ENCODE measurements at regions not wholly inside any gene's neighbourhood (a gene's known extent, or its start where the extent isn't known, plus 50 kb on each side); places are given as distances from the start of the nearest gene placed in this dataset.
"Not testable (repeated sequence)": the region's sequence is repeated elsewhere in the genome, so short reads cannot be mapped to it uniquely, and the experiment has no call there.

DNA sequence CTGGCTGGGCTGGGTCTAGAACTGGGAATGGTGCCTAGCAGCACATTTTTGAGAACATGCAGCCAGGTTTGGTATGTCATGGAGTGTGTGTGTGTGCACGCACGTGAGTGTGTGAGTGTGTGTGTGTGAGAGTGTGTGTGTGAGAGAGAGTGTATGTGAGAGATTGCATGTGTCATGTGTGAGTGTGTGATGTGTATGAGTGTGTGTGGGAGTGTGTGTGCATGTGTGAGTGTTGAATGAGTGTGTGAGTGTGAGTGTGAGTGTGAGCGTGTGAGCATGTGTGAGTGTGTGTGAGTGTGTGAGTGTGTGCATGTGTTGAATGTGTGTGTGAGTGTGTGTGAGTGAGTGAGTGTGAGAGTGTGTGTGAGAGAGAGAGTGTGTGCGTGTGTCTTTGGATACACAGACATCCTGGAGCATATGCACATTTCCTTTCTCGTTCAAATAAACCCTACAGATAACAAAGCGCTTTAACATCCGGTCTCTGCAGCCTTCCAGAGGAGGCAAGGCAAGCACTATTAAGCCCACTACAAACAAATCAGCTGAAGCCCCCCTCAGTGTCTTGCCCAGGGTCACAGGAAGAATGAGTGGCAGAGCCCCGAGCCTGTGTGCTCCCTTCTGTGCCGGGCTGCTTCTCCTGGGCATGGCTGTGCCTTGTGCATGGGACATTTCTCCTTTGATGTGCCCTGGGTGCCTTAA lies 108.7 kb upstream of the ETV6 start:
- H3K4me1 Mint-ChIP-seq, result peaks cover 14% of the 10 kb centered on the region

GRCh38 chr12:11542599-11542998 lies 106.9 kb upstream of the ETV6 start:
- Mint-ChIP-seq H3K36me3 (ENCODE audit: low read depth) (no peaks in the 10 kb centered on the region), H3K27ac (no peak overlapping the region), H3K4me1 (peaks cover 15% of the 10 kb centered on the region)

More for the DNA sequence above, 108.7 kb upstream of the ETV6 start:
- Mint-ChIP-seq H3K9me3 (no peaks in the 10 kb centered on the region), H3K36me3 (ENCODE audit: low read depth) (no peaks in the 10 kb centered on the region), H3K4me3 (no peak overlapping the region), H3K27ac (no peak overlapping the region), H3K27me3 (ENCODE audit: low read depth) (no peaks in the 10 kb centered on the region)
- TF ChIP-seq, protein P1, sequence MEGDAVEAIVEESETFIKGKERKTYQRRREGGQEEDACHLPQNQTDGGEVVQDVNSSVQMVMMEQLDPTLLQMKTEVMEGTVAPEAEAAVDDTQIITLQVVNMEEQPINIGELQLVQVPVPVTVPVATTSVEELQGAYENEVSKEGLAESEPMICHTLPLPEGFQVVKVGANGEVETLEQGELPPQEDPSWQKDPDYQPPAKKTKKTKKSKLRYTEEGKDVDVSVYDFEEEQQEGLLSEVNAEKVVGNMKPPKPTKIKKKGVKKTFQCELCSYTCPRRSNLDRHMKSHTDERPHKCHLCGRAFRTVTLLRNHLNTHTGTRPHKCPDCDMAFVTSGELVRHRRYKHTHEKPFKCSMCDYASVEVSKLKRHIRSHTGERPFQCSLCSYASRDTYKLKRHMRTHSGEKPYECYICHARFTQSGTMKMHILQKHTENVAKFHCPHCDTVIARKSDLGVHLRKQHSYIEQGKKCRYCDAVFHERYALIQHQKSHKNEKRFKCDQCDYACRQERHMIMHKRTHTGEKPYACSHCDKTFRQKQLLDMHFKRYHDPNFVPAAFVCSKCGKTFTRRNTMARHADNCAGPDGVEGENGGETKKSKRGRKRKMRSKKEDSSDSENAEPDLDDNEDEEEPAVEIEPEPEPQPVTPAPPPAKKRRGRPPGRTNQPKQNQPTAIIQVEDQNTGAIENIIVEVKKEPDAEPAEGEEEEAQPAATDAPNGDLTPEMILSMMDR (IDR thresholded peaks at IDR 0.05; ENCODE audit: unreplicated experiment in 3 of 3), result no peak

GRCh38 chr12:11543457-11544158 lies 105.9 kb upstream of the ETV6 start:
- H3K36me3 Mint-ChIP-seq (ENCODE audit: low read depth), result no peaks in the 10 kb centered on the region
- H3K4me3 Mint-ChIP-seq, result no peak overlapping the region
- no peaks in the 10 kb centered on the region for H3K27me3 Mint-ChIP-seq (ENCODE audit: low read depth)
- H3K27ac Mint-ChIP-seq, result no peak overlapping the region
- no peaks in the 10 kb centered on the region for H3K9me3 Mint-ChIP-seq
- H3K4me1 Mint-ChIP-seq, result peaks cover 15% of the 10 kb centered on the region
- TF ChIP-seq, protein P1 (IDR thresholded peaks at IDR 0.05; ENCODE audit: unreplicated experiment in 3 of 3), result no peak

More at GRCh38 chr12:11542599-11542998, 106.9 kb upstream of the ETV6 start:
- TF ChIP-seq, protein P1 (IDR thresholded peaks at IDR 0.05; ENCODE audit: unreplicated experiment in 3 of 3), result no peak
- Mint-ChIP-seq H3K27me3 (ENCODE audit: low read depth) (no peaks in the 10 kb centered on the region), H3K4me3 (no peak overlapping the region), H3K9me3 (no peaks in the 10 kb centered on the region)

GRCh38 chr12:11545484-11546330 lies 103.8 kb upstream of the ETV6 start:
- Mint-ChIP-seq H3K27ac (no peak overlapping the region), H3K9me3 (no peaks in the 10 kb centered on the region), H3K4me3 (no peak overlapping the region), H3K27me3 (ENCODE audit: low read depth) (no peaks in the 10 kb centered on the region), H3K36me3 (ENCODE audit: low read depth) (no peaks in the 10 kb centered on the region), H3K4me1 (peaks cover 15% of the 10 kb centered on the region)
- TF ChIP-seq, protein P1 (IDR thresholded peaks at IDR 0.05; ENCODE audit: unreplicated experiment in 3 of 3), result no peak

- H3K36me3 Mint-ChIP-seq (ENCODE audit: low read depth); H3K9me3 Mint-ChIP-seq: not testable (repeated sequence)
Measured at GRCh38 chr12:11546582-11547270, 102.7 kb upstream of the ETV6 start.

GRCh38 chr12:11547271-11547646 lies 102.2 kb upstream of the ETV6 start:
- not testable (repeated sequence) for H3K4me3 Mint-ChIP-seq; H3K36me3 Mint-ChIP-seq (ENCODE audit: low read depth); H3K27ac Mint-ChIP-seq; H3K9me3 Mint-ChIP-seq; H3K27me3 Mint-ChIP-seq (ENCODE audit: low read depth)
- H3K4me1 Mint-ChIP-seq, result peaks cover 15% of the 10 kb centered on the region

More at GRCh38 chr12:11546582-11547270, 102.7 kb upstream of the ETV6 start:
- H3K4me1 Mint-ChIP-seq, result peaks cover 15% of the 10 kb centered on the region
- not testable (repeated sequence) for H3K27me3 Mint-ChIP-seq (ENCODE audit: low read depth); H3K4me3 Mint-ChIP-seq; H3K27ac Mint-ChIP-seq
